HCT116 (cell line): ENCODE measurements at regions not wholly inside any gene's neighbourhood (a gene's known extent, or its start where the extent isn't known, plus 50 kb on each side); places are given as distances from the start of the nearest gene placed in this dataset.

Source experiments
- ATAC-seq: fragments of 200-7000 bp; cut with Tn5 transposase; 2 replicates; pipeline ENCODE4 v1.9.1; 2020; ENCODE audit warnings: mild to moderate bottlenecking, moderate library complexity
- BruUV-seq: library from RNA; stranded (reverse); fragments of 400-500 nt; replicated peaks from 2 replicates; lab custom pipeline; 2021; lab: Mats Ljungman, UMichigan
- CTCF ChIA-PET: fragments of 300-600 bp; sonication (Branson Sonifier 250); formaldehyde crosslinking; loops from one replicate; lab custom pipeline; 2021; ENCODE audit warnings: antibody characterized with exemption; lab: Charles Lee
- POLR2A ChIA-PET: fragments of 300-600, 350-600 bp; sonication (Branson Sonifier 250); formaldehyde crosslinking; loops from one replicate; lab custom pipeline; 2021; ENCODE audit warnings: antibody characterized with exemption; lab: Charles Lee
- RAD21 ChIA-PET, 2 experiments: fragments of 300-600 bp; sonication (Branson Sonifier 250); formaldehyde crosslinking; loops; one replicate each; lab custom pipeline; 2023; ENCODE audit warnings: low total read pairs in 2 of 2; ENCODE audit not compliant: uncharacterized antibody in 2 of 2, unreplicated experiment in 2 of 2, low non-redundant PET in 1 of 2; lab: Charles Lee
- DNase-seq: peaks from one replicate; pipeline ENCODE4 v3.0.0-alpha.2; 2010; ENCODE audit warnings: low read depth, low spot score
- H2AFZ ChIP-seq: fragments of 200-600 bp; shearing (Covaris generic), sonication (generic); 2 replicates; pipeline ENCODE4 v1.6.1; 2017; ENCODE audit warnings: low read depth, mixed run types, mixed read lengths, antibody characterized with exemption, low read length; ENCODE audit not compliant: poor library complexity, severe bottlenecking
- H3K27ac ChIP-seq: 2 replicates; pipeline ENCODE4 v1.5.1; 2012; ENCODE audit warnings: low read depth, low read length
- H3K27me3 ChIP-seq: fragments of 200-600 bp; sonication (generic); 2 replicates; pipeline ENCODE4 v1.6.1; 2016; ENCODE audit warnings: mixed run types, low read length, mixed read lengths; ENCODE audit not compliant: insufficient read depth
- H3K36me3 ChIP-seq, 2 experiments: fragments of 200-500 bp in 1 of 2; fragments of 200-600 bp in 1 of 2; sonication (Bioruptor generic) in 1 of 2; sonication (generic) in 1 of 2; 2 replicates each; pipeline versions ENCODE4 v1.5.1 to v1.6.1; 2014 to 2016; ENCODE audit warnings: low read length in 2 of 2, inconsistent platforms in 1 of 2, mixed read lengths in 1 of 2, mixed run types in 1 of 2; ENCODE audit not compliant: insufficient read depth in 2 of 2, control insufficient read depth in 1 of 2
- H3K4me1 ChIP-seq, 2 experiments: fragments of 200-600 bp in 1 of 2; sonication (generic) in 1 of 2; 2 replicates each; pipeline versions ENCODE4 v1.5.1 to v1.6.1; 2012 to 2017; ENCODE audit warnings: low read length in 2 of 2, inconsistent platforms in 1 of 2, mild to moderate bottlenecking in 1 of 2, mixed read lengths in 1 of 2, mixed run types in 1 of 2, moderate library complexity in 1 of 2; ENCODE audit not compliant: insufficient read depth in 2 of 2, control insufficient read depth in 1 of 2
- H3K4me2 ChIP-seq: fragments of 200-600 bp; sonication (generic); 2 replicates; pipeline ENCODE4 v1.6.1; 2017; ENCODE audit warnings: mixed run types, low read length, mixed read lengths
- H3K4me3 ChIP-seq, 2 experiments: fragments of 200-600 bp in 1 of 2; sonication (generic) in 1 of 2; replicated peaks in 1 of 2; 2 replicates each; pipeline ENCODE4 v1.5.1; 2011 to 2016; ENCODE audit warnings: low read length in 2 of 2, control low read depth in 1 of 2, low read depth in 1 of 2, mild to moderate bottlenecking in 1 of 2, mixed read lengths in 1 of 2, mixed run types in 1 of 2
- H3K79me2 ChIP-seq: fragments of 200-600 bp; sonication (generic); 2 replicates; pipeline ENCODE4 v1.6.1; 2017; ENCODE audit warnings: mild to moderate bottlenecking, mixed run types, low read length, moderate library complexity, mixed read lengths; ENCODE audit not compliant: insufficient read depth
- H3K9ac ChIP-seq: fragments of 200-600 bp; sonication (generic); 2 replicates; pipeline ENCODE4 v1.6.1; 2016; ENCODE audit warnings: low read length, mixed read lengths
- H3K9me2 ChIP-seq: fragments of 200-600 bp; sonication (generic), shearing (Covaris generic); 2 replicates; pipeline ENCODE4 v1.6.1; 2017; ENCODE audit warnings: mixed run types, mild to moderate bottlenecking, moderate library complexity; ENCODE audit not compliant: insufficient read depth
- H3K9me3 ChIP-seq, 2 experiments: fragments of 200-500 bp in 1 of 2; fragments of 200-600 bp in 1 of 2; sonication (Bioruptor generic) in 1 of 2; sonication (generic) in 1 of 2; 2 replicates each; pipeline ENCODE4 v1.6.1; 2014 to 2017; ENCODE audit warnings: low read length in 2 of 2, mixed read lengths in 2 of 2, inconsistent platforms in 1 of 2, low read depth in 1 of 2, mild to moderate bottlenecking in 1 of 2, mixed run types in 1 of 2, moderate library complexity in 1 of 2; ENCODE audit not compliant: control insufficient read depth in 1 of 2, insufficient read depth in 1 of 2
- H4K20me1 ChIP-seq: fragments of 200-600 bp; sonication (generic), shearing (Covaris generic); 2 replicates; pipeline ENCODE4 v1.6.1; 2017; ENCODE audit warnings: mixed run types, mild to moderate bottlenecking, moderate library complexity; ENCODE audit not compliant: insufficient read depth
- CEBPB ChIP-seq: IDR thresholded peaks from 2 replicates; pipeline ENCODE4 v1.6.1; 2012; ENCODE audit warnings: low read depth
- EZH2 ChIP-seq: fragments of 200-600 bp; sonication (generic); IDR thresholded peaks from 2 replicates; pipeline ENCODE4 v1.6.1; 2017; ENCODE audit warnings: antibody characterized with exemption, mixed run types
- EZH2phosphoT487 ChIP-seq: fragments of 200-600 bp; IDR thresholded peaks from 2 replicates; pipeline ENCODE4 v1.6.1; 2018; ENCODE audit warnings: antibody characterized with exemption, borderline replicate concordance
- JUND ChIP-seq: IDR thresholded peaks from 2 replicates; pipeline ENCODE4 v1.6.1; 2012
- POLR2A ChIP-seq: IDR thresholded peaks from 2 replicates; pipeline ENCODE4 v1.7.0; 2011; ENCODE audit warnings: borderline replicate concordance; ENCODE audit not compliant: insufficient read depth, insufficient read length; ENCODE audit errors: extremely low read depth
- REST ChIP-seq: IDR thresholded peaks from 2 replicates; pipeline ENCODE4 v1.6.1; 2012; ENCODE audit warnings: low read depth
- TCF7L2 ChIP-seq: IDR thresholded peaks from 2 replicates; pipeline ENCODE4 v1.7.0; 2011; ENCODE audit warnings: borderline replicate concordance, inconsistent platforms; ENCODE audit not compliant: insufficient read depth, insufficient read length; ENCODE audit errors: extremely low read depth
- ZBTB33 ChIP-seq: IDR thresholded peaks from 2 replicates; pipeline ENCODE4 v1.6.1; 2011; ENCODE audit warnings: mild to moderate bottlenecking, low read length, moderate library complexity; ENCODE audit not compliant: insufficient replicate concordance; ENCODE audit errors: extremely low read depth
- intact Hi-C: fragments of 100-400 bp; cut with micrococcal nuclease; formaldehyde crosslinking; loops from 2 replicates; pipeline ENCODE4 v1.10.0; 2022

- no peak for TF ChIP-seq ZBTB33
- TF ChIP-seq JUND: no peak
- no peak for TF ChIP-seq REST
Observed at GRCh38 chr6:4545893-4546292, 230.3 kb upstream of the CDYL start (continued).

- no peaks in the 10 kb centered on the region for H3K4me1 ChIP-seq
- CTCF ChIA-PET: no interaction called here
Observed at GRCh38 chr6:4543596-4543995, 232.6 kb upstream of the CDYL start.

More at GRCh38 chr6:4543596-4543995, 232.6 kb upstream of the CDYL start:
- intact Hi-C loops: no loop called here
- Histone ChIP-seq H3K9me3 (no peaks in the 10 kb centered on the region), H3K79me2 (no peaks in the 10 kb centered on the region), H3K4me3 (no peak overlapping the region), H2AFZ (no peak overlapping the region), H3K4me2 (no peak overlapping the region), H3K27ac (no peak overlapping the region), H3K27me3 (no peaks in the 10 kb centered on the region), H4K20me1 (no peaks in the 10 kb centered on the region), H3K9me2 (no peaks in the 10 kb centered on the region), H3K9ac (no peak overlapping the region)
- ATAC-seq: no peak
- RAD21 ChIA-PET: no interaction called here
- POLR2A ChIA-PET: no interaction called here
- no peak for TF ChIP-seq REST
- no peak for TF ChIP-seq POLR2A
- TF ChIP-seq CEBPB: no peak
- TF ChIP-seq TCF7L2: no peak
- no peak for TF ChIP-seq EZH2phosphoT487
- TF ChIP-seq EZH2: no peak
- TF ChIP-seq, all 23 proteins: peak for 0
- no peaks in the 10 kb centered on the region for H3K36me3 ChIP-seq
- DNase-seq: no peak
- BruUV-seq: no TSS peak
